K562 (cell line): ENCODE measurements at regions not wholly inside any gene's neighbourhood (a gene's known extent, or its start where the extent isn't known, plus 50 kb on each side); places are given as distances from the start of the nearest gene placed in this dataset.

ENCODE experiments used
- ATAC-seq: fragments of 200-7000 bp; cut with Tn5 transposase; 3 replicates; pipeline ENCODE4 v1.9.1; 2020; ENCODE audit warnings: moderate library complexity
- BruUV-seq: library from RNA; stranded (reverse); fragments of 400-500 nt; replicated peaks from 2 replicates; lab custom pipeline; 2021; lab: Mats Ljungman, UMichigan
- CTCF ChIA-PET: fragments of 300-600 bp; formaldehyde crosslinking; extraction: SDS; loops from one replicate; lab custom pipeline; 2021; ENCODE audit warnings: low intra/inter-chr PET ratio; lab: Yijun Ruan, JAX
- POLR2A ChIA-PET: fragments of 300-600, 350-650 bp; sonication (Branson Sonifier 250); formaldehyde crosslinking; extraction: SDS; loops from one replicate; lab custom pipeline; 2021; ENCODE audit warnings: antibody characterized with exemption, inconsistent platforms; lab: Yijun Ruan, JAX
- DNase-seq, 4 experiments: peaks; one replicate each; pipeline versions ENCODE4 v3.0.0 to v3.0.0-alpha.2; 2011 to 2018; ENCODE audit warnings: low spot score in 3 of 4, mixed read lengths in 3 of 4; ENCODE audit errors: extremely low read depth in 1 of 4
- FAIRE-seq: peaks from 2 replicates; lab custom pipeline; 2011; peaks lifted over from hg19 to GRCh38; lab: Jason Lieb, UNC
- H2AFZ ChIP-seq: 2 replicates; pipeline ENCODE4 v1.6.0; 2011; ENCODE audit warnings: low read depth, low read length, control low read depth, inconsistent platforms
- H3K27ac ChIP-seq: fragments of 200-600 bp; 3 replicates; pipeline ENCODE4 v1.8.0; 2011; ENCODE audit warnings: low read depth, mild to moderate bottlenecking, control low read depth, inconsistent platforms, low read length, moderate library complexity, mixed read lengths; ENCODE audit errors: extremely low read depth
- H3K27me3 ChIP-seq, 2 experiments: fragments of 300-600 bp in 1 of 2; 2 replicates in 1 of 2; 3 replicates in 1 of 2; pipeline versions ENCODE4 v1.6.0 to v1.8.0; 2011; ENCODE audit warnings: inconsistent platforms in 2 of 2, low read length in 2 of 2, mild to moderate bottlenecking in 1 of 2, mixed read lengths in 1 of 2, moderate library complexity in 1 of 2; ENCODE audit not compliant: control insufficient read depth in 2 of 2, insufficient read depth in 2 of 2
- H3K36me3 ChIP-seq: fragments of 300-600 bp; 3 replicates; pipeline ENCODE4 v1.8.0; 2011; ENCODE audit warnings: mild to moderate bottlenecking, low read length, inconsistent platforms; ENCODE audit not compliant: control insufficient read depth, insufficient read depth
- H3K4me1 ChIP-seq, 2 experiments: fragments of 200-600 bp in 1 of 2; replicated peaks in 1 of 2; 2 replicates in 1 of 2; 3 replicates in 1 of 2; pipeline versions ENCODE4 v1.5.1 to v1.8.0; 2011; ENCODE audit warnings: inconsistent platforms in 2 of 2, low read length in 2 of 2, mild to moderate bottlenecking in 1 of 2, mixed read lengths in 1 of 2, moderate library complexity in 1 of 2; ENCODE audit not compliant: control insufficient read depth in 2 of 2, insufficient read depth in 2 of 2
- H3K4me2 ChIP-seq: 2 replicates; pipeline ENCODE4 v1.6.1; 2011; ENCODE audit warnings: low read length, control low read depth, inconsistent platforms, mixed read lengths; ENCODE audit not compliant: insufficient read depth
- H3K4me3 ChIP-seq: fragments of 200-600 bp; sonication (generic), shearing (Covaris generic); 2 replicates; pipeline ENCODE4 v1.5.1; 2016; ENCODE audit warnings: control low read depth, inconsistent platforms
- H3K79me2 ChIP-seq: fragments of 200-600 bp; 3 replicates; pipeline ENCODE4 v1.8.0; 2011; ENCODE audit warnings: low read length, inconsistent platforms; ENCODE audit not compliant: control insufficient read depth, insufficient read depth
- H3K9ac ChIP-seq, 2 experiments: 2 replicates each; pipeline versions ENCODE4 v1.6.0 to v1.6.1; 2011; ENCODE audit warnings: low read depth in 2 of 2, low read length in 2 of 2, control low read depth in 1 of 2, inconsistent platforms in 1 of 2, mild to moderate bottlenecking in 1 of 2, mixed read lengths in 1 of 2; ENCODE audit not compliant: insufficient read depth in 1 of 2
- H3K9me1 ChIP-seq: one replicate; pipeline ENCODE4 v1.6.0; 2011; ENCODE audit warnings: inconsistent platforms, mild to moderate bottlenecking, low read length, moderate library complexity; ENCODE audit not compliant: control insufficient read depth, insufficient read depth
- H3K9me3 ChIP-seq: replicated peaks from 2 replicates; pipeline ENCODE4 v1.5.1; 2011; ENCODE audit warnings: low read depth, low read length, inconsistent platforms; ENCODE audit not compliant: control insufficient read depth, insufficient read depth
- H4K20me1 ChIP-seq: replicated peaks from 2 replicates; pipeline ENCODE4 v1.6.1; 2011; ENCODE audit warnings: low read length, inconsistent platforms, mixed read lengths; ENCODE audit not compliant: control insufficient read depth, insufficient read depth
- BDP1 ChIP-seq: IDR thresholded peaks from 3 replicates; pipeline ENCODE4 v1.6.1; 2011; ENCODE audit not compliant: insufficient read length, insufficient read depth
- RAD21 ChIP-seq, 2 experiments: fragments of 250-450 bp in 1 of 2; fragments of 450-650 bp in 1 of 2; sonication (Bioruptor Pico) in 1 of 2; formaldehyde crosslinking in 1 of 2; IDR thresholded peaks in 1 of 2; conservative IDR thresholded peaks in 1 of 2; 2 replicates each; pipeline versions ENCODE4 v1.4.0 to v1.8.0; 2020 to 2022; ENCODE audit warnings: mild to moderate bottlenecking in 2 of 2, moderate library complexity in 1 of 2
- ZNF121 ChIP-seq: sonication (generic); formaldehyde crosslinking; conservative IDR thresholded peaks from 2 replicates; pipeline ENCODE4 v1.8.0; 2022; ENCODE audit warnings: missing genetic modification reagents
- WGBS: fragments of 100-300 bp; shearing (Covaris generic); methylation state at CpG from one replicate; pipeline ENCODE4 v1.1.6; 2016; ENCODE audit warnings: low coverage, mixed read lengths; ENCODE audit not compliant: insufficient coverage; ENCODE audit errors: missing lambda C conversion rate; 5-methylcytosine and 5-hydroxymethylcytosine counted together
- in situ Hi-C: fragments of 300-500 bp; cut with MboI; formaldehyde crosslinking; loops from 4 replicates; pipeline ENCODE4 v1.15.0; 2018; ENCODE audit warnings: inconsistent platforms, mixed read lengths
- intact Hi-C: fragments of 100-400 bp; cut with micrococcal nuclease; formaldehyde crosslinking; loops from 2 replicates; pipeline ENCODE4 v1.14.2; 2022
- TF ChIP-seq, protein P1 (sequence below): fragments of 450-650 bp; IDR thresholded peaks from 2 replicates; pipeline ENCODE4 v1.6.1; 2017; ENCODE audit warnings: mild to moderate bottlenecking, moderate library complexity
- TF ChIP-seq, protein P2 (sequence below), 3 experiments: IDR thresholded peaks in 2 of 3; conservative IDR thresholded peaks in 1 of 3; 2 replicates each; pipeline ENCODE4 v1.5.1; 2011 to 2012; ENCODE audit warnings: low read length in 3 of 3, mild to moderate bottlenecking in 3 of 3, control low read depth in 2 of 3, improper control_type of control experiment in 1 of 3, inconsistent platforms in 1 of 3, low read depth in 1 of 3, mixed read lengths in 1 of 3, moderate library complexity in 1 of 3; ENCODE audit not compliant: insufficient read depth in 2 of 3

DNA sequence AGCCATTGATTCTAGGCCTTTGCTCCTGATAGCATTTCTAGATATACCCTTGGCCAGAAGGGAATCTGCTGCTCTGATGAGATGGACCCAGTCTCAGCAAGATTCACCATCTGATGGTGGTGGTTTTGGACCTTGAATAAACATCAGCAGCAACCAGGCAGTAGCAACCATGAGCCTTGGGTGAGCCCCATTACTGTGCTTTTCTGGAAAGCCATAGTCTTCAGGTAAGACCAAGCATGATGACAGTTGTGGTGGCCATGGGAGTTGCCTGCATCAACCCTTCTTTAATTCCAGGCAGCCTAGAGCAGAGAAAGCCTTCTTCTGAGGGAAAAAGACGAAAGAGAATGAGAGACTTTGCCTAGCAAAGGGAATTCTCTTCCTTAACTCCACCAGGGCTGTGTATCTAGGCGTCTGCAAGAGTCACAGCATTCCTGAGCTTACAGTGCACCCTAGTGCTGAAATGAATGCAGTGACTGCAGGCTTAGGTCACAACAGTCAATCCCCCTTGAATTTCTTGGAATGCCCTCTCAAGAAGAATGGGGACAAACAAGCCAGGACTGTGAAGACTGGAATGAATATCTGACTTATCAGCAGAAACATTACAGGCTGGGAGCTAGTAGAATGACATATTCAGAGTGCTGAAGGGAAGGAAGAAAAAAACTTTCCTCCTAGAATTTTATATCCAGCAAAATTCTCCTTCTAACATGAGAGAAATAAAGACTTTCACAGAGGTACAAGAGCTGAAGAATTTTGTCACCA, 942.4 kb upstream of the PCDH20 start:
- CTCF ChIA-PET, result no interaction called here
- no peaks in the 10 kb centered on the region for H4K20me1 ChIP-seq
- POLR2A ChIA-PET, result no interaction called here

More for the DNA sequence above, 942.4 kb upstream of the PCDH20 start:
- Histone ChIP-seq H3K4me1 (no peaks in the 10 kb centered on the region), H3K4me3 (no peak overlapping the region), H3K4me2 (no peak overlapping the region)
- FAIRE-seq, result no peak
- intact Hi-C loops, result no loop called here
- TF ChIP-seq BDP1 (no peak), RAD21 (CRISPR knock-in tag; conservative IDR thresholded peaks at IDR 0.05 in 1 of 2, IDR thresholded peaks at IDR 0.05 in 1 of 2) (peak in 1 of 2 experiments; percentile 40; a peak in 2 of 4 replicates), ZNF121 (CRISPR knock-in tag) (no peak)
- TF ChIP-seq, protein P1, sequence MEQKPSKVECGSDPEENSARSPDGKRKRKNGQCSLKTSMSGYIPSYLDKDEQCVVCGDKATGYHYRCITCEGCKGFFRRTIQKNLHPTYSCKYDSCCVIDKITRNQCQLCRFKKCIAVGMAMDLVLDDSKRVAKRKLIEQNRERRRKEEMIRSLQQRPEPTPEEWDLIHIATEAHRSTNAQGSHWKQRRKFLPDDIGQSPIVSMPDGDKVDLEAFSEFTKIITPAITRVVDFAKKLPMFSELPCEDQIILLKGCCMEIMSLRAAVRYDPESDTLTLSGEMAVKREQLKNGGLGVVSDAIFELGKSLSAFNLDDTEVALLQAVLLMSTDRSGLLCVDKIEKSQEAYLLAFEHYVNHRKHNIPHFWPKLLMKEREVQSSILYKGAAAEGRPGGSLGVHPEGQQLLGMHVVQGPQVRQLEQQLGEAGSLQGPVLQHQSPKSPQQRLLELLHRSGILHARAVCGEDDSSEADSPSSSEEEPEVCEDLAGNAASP, result no peak
- TF ChIP-seq, protein P2, sequence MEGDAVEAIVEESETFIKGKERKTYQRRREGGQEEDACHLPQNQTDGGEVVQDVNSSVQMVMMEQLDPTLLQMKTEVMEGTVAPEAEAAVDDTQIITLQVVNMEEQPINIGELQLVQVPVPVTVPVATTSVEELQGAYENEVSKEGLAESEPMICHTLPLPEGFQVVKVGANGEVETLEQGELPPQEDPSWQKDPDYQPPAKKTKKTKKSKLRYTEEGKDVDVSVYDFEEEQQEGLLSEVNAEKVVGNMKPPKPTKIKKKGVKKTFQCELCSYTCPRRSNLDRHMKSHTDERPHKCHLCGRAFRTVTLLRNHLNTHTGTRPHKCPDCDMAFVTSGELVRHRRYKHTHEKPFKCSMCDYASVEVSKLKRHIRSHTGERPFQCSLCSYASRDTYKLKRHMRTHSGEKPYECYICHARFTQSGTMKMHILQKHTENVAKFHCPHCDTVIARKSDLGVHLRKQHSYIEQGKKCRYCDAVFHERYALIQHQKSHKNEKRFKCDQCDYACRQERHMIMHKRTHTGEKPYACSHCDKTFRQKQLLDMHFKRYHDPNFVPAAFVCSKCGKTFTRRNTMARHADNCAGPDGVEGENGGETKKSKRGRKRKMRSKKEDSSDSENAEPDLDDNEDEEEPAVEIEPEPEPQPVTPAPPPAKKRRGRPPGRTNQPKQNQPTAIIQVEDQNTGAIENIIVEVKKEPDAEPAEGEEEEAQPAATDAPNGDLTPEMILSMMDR (IDR thresholded peaks at IDR 0.05 in 2 of 3, conservative IDR thresholded peaks at IDR 0.05 in 1 of 3; ENCODE audit: insufficient read depth in 2 of 3, low read depth in 1 of 3, low read length in 3 of 3), result 0 out of 6 replicates have a peak, but pooled peaks of 1 of the 3 experiments have one; percentile 6
- TF ChIP-seq, all 486 proteins: peak for 2
- 0% methylated on average over 2 of the region's 2 CpGs for WGBS
- no peaks in the 10 kb centered on the region for H3K9me1 ChIP-seq
- H3K27ac ChIP-seq, result no peak overlapping the region
- ATAC-seq (no peak), DNase-seq (peak in 1 of 4 experiments; percentile 6)
- in situ Hi-C loops, result no loop called here
- no peaks in the 10 kb centered on the region for H3K9me3 ChIP-seq
- BruUV-seq, result no TSS peak
- no peaks in the 10 kb centered on the region for H3K27me3 ChIP-seq
- H3K36me3 ChIP-seq, result no peaks in the 10 kb centered on the region
- H2AFZ ChIP-seq, result no peak overlapping the region
- no peak overlapping the region for H3K9ac ChIP-seq
- H3K79me2 ChIP-seq, result no peaks in the 10 kb centered on the region
